GM12865 (cell line): ENCODE measurements at regions not wholly inside any gene's neighbourhood (a gene's known extent, or its start where the extent isn't known, plus 50 kb on each side); places are given as distances from the start of the nearest gene placed in this dataset.

ENCODE experiments used
- DNase-seq: peaks from one replicate; pipeline ENCODE4 v3.0.0; 2010; ENCODE audit warnings: low read depth
- H3K4me3 ChIP-seq: 2 replicates; pipeline ENCODE4 v1.5.1; 2011; ENCODE audit warnings: mild to moderate bottlenecking, low read depth, low read length, control low read depth
- CTCF ChIP-seq: IDR thresholded peaks from 2 replicates; pipeline ENCODE4 v1.5.1; 2011; ENCODE audit warnings: low read length, control low read depth, low read depth, inconsistent platforms; ENCODE audit not compliant: insufficient read depth; ENCODE audit errors: missing control alignments

GRCh38 chr5:67960939-67961338 lies 254.6 kb upstream of the PIK3R1 start:
- no peak overlapping the region for H3K4me3 ChIP-seq
- DNase-seq, result no peak
- no peak for TF ChIP-seq CTCF

DNA sequence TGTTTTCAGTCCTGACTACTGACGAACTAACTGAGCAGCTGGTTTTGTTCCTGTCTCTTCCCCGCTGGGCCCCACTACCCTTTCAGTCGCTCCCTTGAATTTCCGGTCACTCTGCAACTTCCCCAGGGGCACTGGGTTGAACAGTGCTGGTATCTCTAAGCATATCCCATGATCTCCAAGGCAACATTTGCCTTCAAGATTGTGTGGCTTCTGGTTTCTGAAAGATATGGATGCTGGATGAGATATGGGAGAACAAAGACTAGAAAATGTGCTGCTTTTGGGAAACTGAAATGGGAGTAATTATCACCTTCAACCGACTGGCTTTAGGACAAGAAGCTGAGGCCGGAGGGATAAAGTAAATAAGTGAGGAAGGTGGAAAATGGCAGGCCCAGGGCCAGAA lies 258.2 kb upstream of the PIK3R1 start:
- H3K4me3 ChIP-seq, result no peak overlapping the region
- TF ChIP-seq CTCF, result no peak
- no peak for DNase-seq

GRCh38 chr5:67954351-67954750 lies 261.2 kb upstream of the PIK3R1 start:
- no peak for TF ChIP-seq CTCF
- no peak for DNase-seq
- H3K4me3 ChIP-seq, result no peak overlapping the region

DNA sequence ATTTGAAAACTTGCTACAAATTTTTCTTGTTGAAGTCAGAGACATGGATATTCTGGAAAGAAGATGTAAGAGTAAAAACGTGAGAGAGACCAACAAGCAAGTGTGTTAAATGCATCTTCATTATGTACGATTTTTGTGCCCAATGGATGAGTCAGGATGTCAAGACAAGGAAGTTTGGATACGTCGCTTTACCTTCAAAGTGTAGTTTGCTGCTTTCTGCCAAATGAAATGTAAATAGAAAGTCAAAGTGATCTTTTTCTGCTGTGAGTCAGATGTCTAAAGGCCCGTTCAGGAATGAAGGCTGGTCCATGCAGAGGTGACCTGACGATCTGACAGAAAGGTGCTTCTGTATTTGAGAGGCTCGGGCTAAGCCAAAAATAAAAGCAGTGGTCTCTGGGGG lies 273.1 kb upstream of the PIK3R1 start:
- no peak for DNase-seq
- H3K4me3 ChIP-seq, result no peak overlapping the region
- no peak for TF ChIP-seq CTCF

- no peak for DNase-seq
- TF ChIP-seq CTCF, result no peak
These were observed 273.7 kb upstream of the PIK3R1 start for GRCh38 chr5:67941614-67942401.

GRCh38 chr5:67935908-67936566 lies 279.5 kb upstream of the PIK3R1 start:
- DNase-seq, result no peak
- no peak for TF ChIP-seq CTCF
- no peak overlapping the region for H3K4me3 ChIP-seq

More at GRCh38 chr5:67941614-67942401, 273.7 kb upstream of the PIK3R1 start:
- H3K4me3 ChIP-seq, result no peak overlapping the region
